ENCODE measurements at regions not wholly inside any gene's neighbourhood (a gene's known extent, or its start where the extent isn't known, plus 50 kb on each side); places are given as distances from the start of the nearest gene placed in this dataset.

- no peak for TF ChIP-seq CTCF (IDR thresholded peaks at IDR 0.05; ENCODE audit: control extremely low read depth, extremely low read depth)
- Histone ChIP-seq H3K9ac (ENCODE audit: insufficient read depth in 1 of 2, low read length in 2 of 2) (no peak overlapping the region), H3K4me1 (ENCODE audit: control insufficient read depth in 5 of 5, insufficient read depth in 5 of 5, low read length in 5 of 5) (peaks cover 0 to 7% (median 4%) of the 10 kb centered on the region in 5 donors), H3K27ac (ENCODE audit: low read depth in 1 of 2, low read length in 1 of 2) (no peak overlapping the region), H3K9me3 (ENCODE audit: control insufficient read depth in 4 of 4, insufficient read depth in 3 of 4, low read length in 3 of 4) (no peaks in the 10 kb centered on the region), H3K4me3 (no peak overlapping the region), H3K27me3 (ENCODE audit: control insufficient read depth in 3 of 3, insufficient read depth in 3 of 3, low read length in 2 of 3) (no peaks in the 10 kb centered on the region), H3K36me3 (ENCODE audit: control insufficient read depth in 4 of 4, insufficient read depth in 4 of 4, low read length in 4 of 4) (no peaks in the 10 kb centered on the region)
- WGBS, 2 donors: 59 to 79% methylated on average over 5 of the region's 5 CpGs
- ATAC-seq (ENCODE audit: insufficient read depth, low FRiP score): no peak
- no peak for DNase-seq
Measured at GRCh38 chr2:160813506-160813858, 319.9 kb upstream of the RBMS1 start.

DNA sequence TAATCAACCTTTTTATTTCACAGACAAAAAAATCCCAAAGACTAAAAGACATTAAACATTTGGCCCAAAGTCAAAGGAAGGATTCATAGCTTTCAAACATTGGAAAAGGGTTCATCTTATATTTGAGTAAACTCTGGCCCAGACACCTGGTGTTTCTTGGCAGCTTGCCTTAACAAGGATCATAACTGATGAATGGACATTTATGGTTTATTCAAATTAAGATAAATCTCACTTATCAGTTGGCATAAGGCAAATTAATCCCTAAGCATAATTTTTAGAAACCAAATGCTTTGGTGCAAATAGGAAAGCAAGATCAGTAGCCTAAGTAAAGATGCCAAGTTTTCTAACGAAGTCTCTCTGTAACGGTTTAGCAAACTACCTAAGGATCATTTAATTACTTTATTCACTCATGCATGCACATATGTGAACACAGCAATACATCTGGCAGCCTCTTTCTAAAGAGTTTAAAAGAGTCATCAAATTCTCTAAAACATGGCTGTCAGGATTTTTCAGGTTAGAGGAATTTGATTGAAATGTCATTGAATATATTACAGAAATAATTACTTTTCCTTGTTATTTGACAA, 323.4 kb upstream of the RBMS1 start:
- WGBS, 2 donors: 82 to 96% methylated on average over 2 of the region's 2 CpGs
- no peak for DNase-seq
- ATAC-seq (ENCODE audit: insufficient read depth, low FRiP score): no peak
- Histone ChIP-seq H3K27me3 (ENCODE audit: control insufficient read depth in 3 of 3, insufficient read depth in 3 of 3, low read length in 2 of 3) (no peaks in the 10 kb centered on the region), H3K9ac (ENCODE audit: insufficient read depth in 1 of 2, low read length in 2 of 2) (no peak overlapping the region), H3K36me3 (ENCODE audit: control insufficient read depth in 4 of 4, insufficient read depth in 4 of 4, low read length in 4 of 4) (no peaks in the 10 kb centered on the region), H3K4me1 (ENCODE audit: control insufficient read depth in 5 of 5, insufficient read depth in 5 of 5, low read length in 5 of 5) (peaks cover 0 to 7% (median 4%) of the 10 kb centered on the region in 5 donors), H3K4me3 (no peak overlapping the region), H3K9me3 (ENCODE audit: control insufficient read depth in 4 of 4, insufficient read depth in 3 of 4, low read length in 3 of 4) (no peaks in the 10 kb centered on the region), H3K27ac (ENCODE audit: low read depth in 1 of 2, low read length in 1 of 2) (no peak overlapping the region)
- no peak for TF ChIP-seq CTCF (IDR thresholded peaks at IDR 0.05; ENCODE audit: control extremely low read depth, extremely low read depth)

GRCh38 chr2:160820691-160821090, 327.1 kb upstream of the RBMS1 start:
- DNase-seq (no peak), ATAC-seq (ENCODE audit: insufficient read depth, low FRiP score) (no peak)
- 69 to 82% methylated on average over 7 of the region's 7 CpGs for WGBS, 2 donors
- Histone ChIP-seq H3K9me3 (ENCODE audit: control insufficient read depth in 4 of 4, insufficient read depth in 3 of 4, low read length in 3 of 4) (peaks cover 0 to 7% (median 4%) of the 10 kb centered on the region in 4 donors), H3K27ac (ENCODE audit: low read depth in 1 of 2, low read length in 1 of 2) (no peak overlapping the region), H3K27me3 (ENCODE audit: control insufficient read depth in 3 of 3, insufficient read depth in 3 of 3, low read length in 2 of 3) (no peaks in the 10 kb centered on the region), H3K36me3 (ENCODE audit: control insufficient read depth in 4 of 4, insufficient read depth in 4 of 4, low read length in 4 of 4) (no peaks in the 10 kb centered on the region), H3K4me1 (ENCODE audit: control insufficient read depth in 5 of 5, insufficient read depth in 5 of 5, low read length in 5 of 5) (peaks cover 0 to 4% (median 0%) of the 10 kb centered on the region in 5 donors), H3K4me3 (no peak overlapping the region), H3K9ac (ENCODE audit: insufficient read depth in 1 of 2, low read length in 2 of 2) (no peak overlapping the region)
- no peak for TF ChIP-seq CTCF (IDR thresholded peaks at IDR 0.05; ENCODE audit: control extremely low read depth, extremely low read depth)

- no peak for DNase-seq
- ATAC-seq (ENCODE audit: insufficient read depth, low FRiP score): no peak
- Histone ChIP-seq H3K9ac (ENCODE audit: insufficient read depth in 1 of 2, low read length in 2 of 2) (no peak overlapping the region), H3K27ac (ENCODE audit: low read depth in 1 of 2, low read length in 1 of 2) (no peak overlapping the region), H3K9me3 (ENCODE audit: control insufficient read depth in 4 of 4, insufficient read depth in 3 of 4, low read length in 3 of 4) (peaks cover 5 to 16% (median 7%) of the 10 kb centered on the region in 4 donors), H3K27me3 (ENCODE audit: control insufficient read depth in 3 of 3, insufficient read depth in 3 of 3, low read length in 2 of 3) (no peaks in the 10 kb centered on the region), H3K36me3 (ENCODE audit: control insufficient read depth in 4 of 4, insufficient read depth in 4 of 4, low read length in 4 of 4) (no peaks in the 10 kb centered on the region), H3K4me3 (no peak overlapping the region), H3K4me1 (ENCODE audit: control insufficient read depth in 5 of 5, insufficient read depth in 5 of 5, low read length in 5 of 5) (peaks cover 0 to 2% (median 0%) of the 10 kb centered on the region in 5 donors)
- TF ChIP-seq CTCF (IDR thresholded peaks at IDR 0.05; ENCODE audit: control extremely low read depth, extremely low read depth): no peak
Measured at GRCh38 chr2:160822006-160822405, 328.4 kb upstream of the RBMS1 start.
